WTC11 (cell line): ENCODE measurements at regions not wholly inside any gene's neighbourhood (a gene's known extent, or its start where the extent isn't known, plus 50 kb on each side); places are given as distances from the start of the nearest gene placed in this dataset.

ENCODE experiments used
- ATF3 ChIP-seq: sonication (generic); formaldehyde crosslinking; conservative IDR thresholded peaks from 2 replicates; pipeline ENCODE4 v1.8.1; 2022; ENCODE audit warnings: mild to moderate bottlenecking, missing genetic modification reagents
- CREB1 ChIP-seq: sonication (generic); formaldehyde crosslinking; IDR thresholded peaks from 2 replicates; pipeline ENCODE4 v1.8.0; 2023; ENCODE audit warnings: mild to moderate bottlenecking, missing genetic modification reagents
- CTCF ChIP-seq: fragments of 200-600 bp; IDR thresholded peaks from 2 replicates; pipeline ENCODE4 v1.8.0; 2022; ENCODE audit warnings: antibody characterized with exemption
- ELF4 ChIP-seq: sonication (generic); formaldehyde crosslinking; IDR thresholded peaks from 2 replicates; pipeline ENCODE4 v1.8.1; 2022; ENCODE audit warnings: low read depth, mild to moderate bottlenecking, moderate library complexity, missing genetic modification reagents
- ESRRA ChIP-seq: sonication (generic); formaldehyde crosslinking; IDR thresholded peaks from 2 replicates; pipeline ENCODE4 v1.8.1; 2022; ENCODE audit warnings: mild to moderate bottlenecking, missing genetic modification reagents, borderline replicate concordance
- FOXK1 ChIP-seq: sonication (generic); formaldehyde crosslinking; IDR thresholded peaks from 2 replicates; pipeline ENCODE4 v1.8.0; 2022; ENCODE audit warnings: mild to moderate bottlenecking, moderate library complexity, missing genetic modification reagents
- JUN ChIP-seq: sonication (generic); formaldehyde crosslinking; IDR thresholded peaks from 2 replicates; pipeline ENCODE4 v1.8.0; 2023; ENCODE audit warnings: mild to moderate bottlenecking, missing genetic modification reagents
- MLX ChIP-seq: sonication (generic); formaldehyde crosslinking; IDR thresholded peaks from 2 replicates; pipeline ENCODE4 v1.8.1; 2023; ENCODE audit warnings: mild to moderate bottlenecking, missing genetic modification reagents, moderate library complexity
- NFATC4 ChIP-seq: fragments of 250-450 bp; sonication (Bioruptor Pico); IDR thresholded peaks from 2 replicates; pipeline ENCODE4 v1.9.0; 2021; ENCODE audit warnings: mild to moderate bottlenecking
- NFE2L1 ChIP-seq: sonication (generic); formaldehyde crosslinking; IDR thresholded peaks from 2 replicates; pipeline ENCODE4 v1.8.1; 2023; ENCODE audit warnings: missing genetic modification reagents
- NFYB ChIP-seq: sonication (generic); formaldehyde crosslinking; conservative IDR thresholded peaks from 2 replicates; pipeline ENCODE4 v1.8.0; 2022; ENCODE audit warnings: low read depth, missing genetic modification reagents
- OVOL2 ChIP-seq: fragments of 250-450 bp; sonication (Bioruptor Pico); IDR thresholded peaks from 2 replicates; pipeline ENCODE4 v1.9.0; 2021; ENCODE audit warnings: mild to moderate bottlenecking, borderline replicate concordance

- TF ChIP-seq ESRRA (no peak), ATF3 (CRISPR knock-in tag) (no peak), CTCF (no peak), ELF4 (CRISPR knock-in tag) (no peak), NFE2L1 (no peak), OVOL2 (CRISPR knock-in tag) (no peak), FOXK1 (no peak), JUN (CRISPR knock-in tag) (no peak), CREB1 (CRISPR knock-in tag) (no peak), NFATC4 (CRISPR knock-in tag) (no peak), MLX (CRISPR knock-in tag) (no peak), NFYB (CRISPR knock-in tag) (no peak)
Observed at GRCh38 chr14:46036099-46036498, 615.5 kb downstream of the RPL10L start.
